WTC11 (cell line): ENCODE measurements at regions not wholly inside any gene's neighbourhood (a gene's known extent, or its start where the extent isn't known, plus 50 kb on each side); places are given as distances from the start of the nearest gene placed in this dataset.

Experiments
- ATAC-seq: fragments of 200-7000 bp; cut with Tn5 transposase; 2 replicates; pipeline ENCODE4 v1.10.0; 2021; ENCODE audit warnings: mild to moderate bottlenecking, moderate library complexity
- CTCF ChIA-PET: fragments of 300-600 bp; sonication (Branson Sonifier 250); formaldehyde crosslinking; loops from one replicate; lab custom pipeline; 2021; ENCODE audit warnings: antibody characterized with exemption; lab: Charles Lee
- POLR2A ChIA-PET: fragments of 350-600 bp; sonication (Branson Sonifier 250); formaldehyde crosslinking; loops from one replicate; lab custom pipeline; 2021; ENCODE audit warnings: antibody characterized with exemption; lab: Charles Lee
- DNase-seq: peaks from one replicate; pipeline ENCODE4 v3.0.0; 2021; ENCODE audit warnings: low spot score
- H3K27ac Mint-ChIP-seq: 2 replicates; pipeline ENCODE4 v1.8.0; 2021; ENCODE audit warnings: mixed read lengths
- H3K27me3 Mint-ChIP-seq: 2 replicates; pipeline ENCODE4 v1.8.0; 2021; ENCODE audit warnings: low read depth, mild to moderate bottlenecking, moderate library complexity, mixed read lengths
- H3K36me3 Mint-ChIP-seq: 2 replicates; pipeline ENCODE4 v1.8.0; 2021; ENCODE audit warnings: mixed read lengths
- H3K4me1 Mint-ChIP-seq: 2 replicates; pipeline ENCODE4 v1.8.0; 2022; ENCODE audit warnings: mixed read lengths
- H3K4me3 Mint-ChIP-seq: 2 replicates; pipeline ENCODE4 v1.8.0; 2021; ENCODE audit warnings: mild to moderate bottlenecking, moderate library complexity, mixed read lengths
- H3K9me3 Mint-ChIP-seq: 2 replicates; pipeline ENCODE4 v1.8.0; 2021; ENCODE audit warnings: mixed read lengths
- CREB1 ChIP-seq: sonication (generic); formaldehyde crosslinking; IDR thresholded peaks from 2 replicates; pipeline ENCODE4 v1.8.0; 2023; ENCODE audit warnings: mild to moderate bottlenecking, missing genetic modification reagents
- E2F1 ChIP-seq: sonication (generic); formaldehyde crosslinking; IDR thresholded peaks from 2 replicates; pipeline ENCODE4 v1.8.0; 2022; ENCODE audit warnings: mild to moderate bottlenecking, missing genetic modification reagents
- ELF4 ChIP-seq: sonication (generic); formaldehyde crosslinking; IDR thresholded peaks from 2 replicates; pipeline ENCODE4 v1.8.1; 2022; ENCODE audit warnings: low read depth, mild to moderate bottlenecking, moderate library complexity, missing genetic modification reagents
- EMX1 ChIP-seq: fragments of 250-450 bp; sonication (Bioruptor Pico); IDR thresholded peaks from 2 replicates; pipeline ENCODE4 v1.8.0; 2021; ENCODE audit warnings: mild to moderate bottlenecking
- IRF1 ChIP-seq: sonication (generic); formaldehyde crosslinking; IDR thresholded peaks from 2 replicates; pipeline ENCODE4 v1.8.0; 2023; ENCODE audit warnings: missing genetic modification reagents
- NFE2L1 ChIP-seq: sonication (generic); formaldehyde crosslinking; IDR thresholded peaks from 2 replicates; pipeline ENCODE4 v1.8.1; 2023; ENCODE audit warnings: missing genetic modification reagents
- NR2C2 ChIP-seq: sonication (generic); formaldehyde crosslinking; IDR thresholded peaks from 2 replicates; pipeline ENCODE4 v1.8.0; 2022; ENCODE audit warnings: mild to moderate bottlenecking, missing genetic modification reagents
- SMAD4 ChIP-seq: sonication (generic); formaldehyde crosslinking; IDR thresholded peaks from 2 replicates; pipeline ENCODE4 v1.8.0; 2022; ENCODE audit warnings: mild to moderate bottlenecking, missing genetic modification reagents
- STAT6 ChIP-seq: sonication (generic); formaldehyde crosslinking; conservative IDR thresholded peaks from 2 replicates; pipeline ENCODE4 v1.8.1; 2023; ENCODE audit warnings: mild to moderate bottlenecking, low read depth, missing genetic modification reagents, moderate library complexity
- TEAD4 ChIP-seq: sonication (generic); formaldehyde crosslinking; IDR thresholded peaks from 2 replicates; pipeline ENCODE4 v1.8.0; 2022; ENCODE audit warnings: mild to moderate bottlenecking, missing genetic modification reagents
- ZBTB43 ChIP-seq: sonication (generic); formaldehyde crosslinking; IDR thresholded peaks from 2 replicates; pipeline ENCODE4 v1.8.1; 2023; ENCODE audit warnings: mild to moderate bottlenecking, missing genetic modification reagents
- ZNF416 ChIP-seq: fragments of 250-450 bp; sonication (Bioruptor Pico); IDR thresholded peaks from 2 replicates; pipeline ENCODE4 v1.9.0; 2021; ENCODE audit warnings: mild to moderate bottlenecking, inconsistent platforms
- TF ChIP-seq, protein P1 (sequence below): fragments of 250-450 bp; sonication (Bioruptor Pico); IDR thresholded peaks from 2 replicates; pipeline ENCODE4 v1.9.0; 2021; ENCODE audit warnings: mild to moderate bottlenecking, borderline replicate concordance
- TF ChIP-seq, protein P2 (sequence below): sonication (generic); formaldehyde crosslinking; IDR thresholded peaks from 2 replicates; pipeline ENCODE4 v1.8.1; 2023; ENCODE audit warnings: mild to moderate bottlenecking, missing genetic modification reagents
- TF ChIP-seq, protein P3 (sequence below): sonication (generic); formaldehyde crosslinking; IDR thresholded peaks from 2 replicates; pipeline ENCODE4 v1.8.0; 2022; ENCODE audit warnings: mild to moderate bottlenecking, missing genetic modification reagents
- TF ChIP-seq, protein P4 (sequence below): fragments of 250-450 bp; sonication (Bioruptor Pico); IDR thresholded peaks from 2 replicates; pipeline ENCODE4 v1.9.0; 2021; ENCODE audit warnings: moderate library complexity, mild to moderate bottlenecking, inconsistent platforms, borderline replicate concordance
- TF ChIP-seq, protein P5 (sequence below): fragments of 250-450 bp; sonication (Bioruptor Pico); conservative IDR thresholded peaks from 2 replicates; pipeline ENCODE4 v1.9.0; 2021; ENCODE audit warnings: mild to moderate bottlenecking
- TF ChIP-seq, protein P6 (sequence below): sonication (generic); formaldehyde crosslinking; IDR thresholded peaks from 2 replicates; pipeline ENCODE4 v1.8.0; 2022; ENCODE audit warnings: mild to moderate bottlenecking, missing genetic modification reagents

GRCh38 chr6:168926306-168926705, 327.3 kb downstream of the THBS2 start:
- Mint-ChIP-seq H3K9me3 (peaks cover 52% of the 10 kb centered on the region), H3K4me1 (peaks cover 11% of the 10 kb centered on the region), H3K27ac (peak overlapping the region; percentile 63), H3K27me3 (no peaks in the 10 kb centered on the region), H3K36me3 (peaks cover 32% of the 10 kb centered on the region), H3K4me3 (no peak overlapping the region)
- POLR2A ChIA-PET, result no interaction called here
- ATAC-seq, result no peak
- CTCF ChIA-PET, result no interaction called here
- DNase-seq, result no peak
- TF ChIP-seq, protein P1, sequence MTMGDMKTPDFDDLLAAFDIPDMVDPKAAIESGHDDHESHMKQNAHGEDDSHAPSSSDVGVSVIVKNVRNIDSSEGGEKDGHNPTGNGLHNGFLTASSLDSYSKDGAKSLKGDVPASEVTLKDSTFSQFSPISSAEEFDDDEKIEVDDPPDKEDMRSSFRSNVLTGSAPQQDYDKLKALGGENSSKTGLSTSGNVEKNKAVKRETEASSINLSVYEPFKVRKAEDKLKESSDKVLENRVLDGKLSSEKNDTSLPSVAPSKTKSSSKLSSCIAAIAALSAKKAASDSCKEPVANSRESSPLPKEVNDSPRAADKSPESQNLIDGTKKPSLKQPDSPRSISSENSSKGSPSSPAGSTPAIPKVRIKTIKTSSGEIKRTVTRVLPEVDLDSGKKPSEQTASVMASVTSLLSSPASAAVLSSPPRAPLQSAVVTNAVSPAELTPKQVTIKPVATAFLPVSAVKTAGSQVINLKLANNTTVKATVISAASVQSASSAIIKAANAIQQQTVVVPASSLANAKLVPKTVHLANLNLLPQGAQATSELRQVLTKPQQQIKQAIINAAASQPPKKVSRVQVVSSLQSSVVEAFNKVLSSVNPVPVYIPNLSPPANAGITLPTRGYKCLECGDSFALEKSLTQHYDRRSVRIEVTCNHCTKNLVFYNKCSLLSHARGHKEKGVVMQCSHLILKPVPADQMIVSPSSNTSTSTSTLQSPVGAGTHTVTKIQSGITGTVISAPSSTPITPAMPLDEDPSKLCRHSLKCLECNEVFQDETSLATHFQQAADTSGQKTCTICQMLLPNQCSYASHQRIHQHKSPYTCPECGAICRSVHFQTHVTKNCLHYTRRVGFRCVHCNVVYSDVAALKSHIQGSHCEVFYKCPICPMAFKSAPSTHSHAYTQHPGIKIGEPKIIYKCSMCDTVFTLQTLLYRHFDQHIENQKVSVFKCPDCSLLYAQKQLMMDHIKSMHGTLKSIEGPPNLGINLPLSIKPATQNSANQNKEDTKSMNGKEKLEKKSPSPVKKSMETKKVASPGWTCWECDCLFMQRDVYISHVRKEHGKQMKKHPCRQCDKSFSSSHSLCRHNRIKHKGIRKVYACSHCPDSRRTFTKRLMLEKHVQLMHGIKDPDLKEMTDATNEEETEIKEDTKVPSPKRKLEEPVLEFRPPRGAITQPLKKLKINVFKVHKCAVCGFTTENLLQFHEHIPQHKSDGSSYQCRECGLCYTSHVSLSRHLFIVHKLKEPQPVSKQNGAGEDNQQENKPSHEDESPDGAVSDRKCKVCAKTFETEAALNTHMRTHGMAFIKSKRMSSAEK (CRISPR knock-in tag), result no peak
- TF ChIP-seq TEAD4 (CRISPR knock-in tag), result no peak
- TF ChIP-seq, protein P2, sequence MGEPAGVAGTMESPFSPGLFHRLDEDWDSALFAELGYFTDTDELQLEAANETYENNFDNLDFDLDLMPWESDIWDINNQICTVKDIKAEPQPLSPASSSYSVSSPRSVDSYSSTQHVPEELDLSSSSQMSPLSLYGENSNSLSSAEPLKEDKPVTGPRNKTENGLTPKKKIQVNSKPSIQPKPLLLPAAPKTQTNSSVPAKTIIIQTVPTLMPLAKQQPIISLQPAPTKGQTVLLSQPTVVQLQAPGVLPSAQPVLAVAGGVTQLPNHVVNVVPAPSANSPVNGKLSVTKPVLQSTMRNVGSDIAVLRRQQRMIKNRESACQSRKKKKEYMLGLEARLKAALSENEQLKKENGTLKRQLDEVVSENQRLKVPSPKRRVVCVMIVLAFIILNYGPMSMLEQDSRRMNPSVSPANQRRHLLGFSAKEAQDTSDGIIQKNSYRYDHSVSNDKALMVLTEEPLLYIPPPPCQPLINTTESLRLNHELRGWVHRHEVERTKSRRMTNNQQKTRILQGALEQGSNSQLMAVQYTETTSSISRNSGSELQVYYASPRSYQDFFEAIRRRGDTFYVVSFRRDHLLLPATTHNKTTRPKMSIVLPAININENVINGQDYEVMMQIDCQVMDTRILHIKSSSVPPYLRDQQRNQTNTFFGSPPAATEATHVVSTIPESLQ (CRISPR knock-in tag), result no peak
- TF ChIP-seq STAT6 (CRISPR knock-in tag), result no peak
- TF ChIP-seq ELF4 (CRISPR knock-in tag), result no peak
- TF ChIP-seq EMX1 (CRISPR knock-in tag), result no peak
- no peak for TF ChIP-seq ZBTB43 (CRISPR knock-in tag)
- TF ChIP-seq E2F1 (CRISPR knock-in tag), result no peak
- TF ChIP-seq ZNF416 (CRISPR knock-in tag), result no peak
- no peak for TF ChIP-seq SMAD4
- no peak for TF ChIP-seq NFE2L1
- no peak for TF ChIP-seq IRF1 (CRISPR knock-in tag)
- TF ChIP-seq, protein P3, sequence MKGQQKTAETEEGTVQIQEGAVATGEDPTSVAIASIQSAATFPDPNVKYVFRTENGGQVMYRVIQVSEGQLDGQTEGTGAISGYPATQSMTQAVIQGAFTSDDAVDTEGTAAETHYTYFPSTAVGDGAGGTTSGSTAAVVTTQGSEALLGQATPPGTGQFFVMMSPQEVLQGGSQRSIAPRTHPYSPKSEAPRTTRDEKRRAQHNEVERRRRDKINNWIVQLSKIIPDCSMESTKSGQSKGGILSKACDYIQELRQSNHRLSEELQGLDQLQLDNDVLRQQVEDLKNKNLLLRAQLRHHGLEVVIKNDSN (CRISPR knock-in tag), result no peak
- TF ChIP-seq, protein P4, sequence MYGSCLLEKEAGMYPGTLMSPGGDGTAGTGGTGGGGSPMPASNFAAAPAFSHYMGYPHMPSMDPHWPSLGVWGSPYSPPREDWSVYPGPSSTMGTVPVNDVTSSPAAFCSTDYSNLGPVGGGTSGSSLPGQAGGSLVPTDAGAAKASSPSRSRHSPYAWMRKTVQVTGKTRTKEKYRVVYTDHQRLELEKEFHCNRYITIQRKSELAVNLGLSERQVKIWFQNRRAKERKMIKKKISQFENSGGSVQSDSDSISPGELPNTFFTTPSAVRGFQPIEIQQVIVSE (CRISPR knock-in tag), result no peak
- no peak for TF ChIP-seq NR2C2 (CRISPR knock-in tag)
- TF ChIP-seq, protein P5, sequence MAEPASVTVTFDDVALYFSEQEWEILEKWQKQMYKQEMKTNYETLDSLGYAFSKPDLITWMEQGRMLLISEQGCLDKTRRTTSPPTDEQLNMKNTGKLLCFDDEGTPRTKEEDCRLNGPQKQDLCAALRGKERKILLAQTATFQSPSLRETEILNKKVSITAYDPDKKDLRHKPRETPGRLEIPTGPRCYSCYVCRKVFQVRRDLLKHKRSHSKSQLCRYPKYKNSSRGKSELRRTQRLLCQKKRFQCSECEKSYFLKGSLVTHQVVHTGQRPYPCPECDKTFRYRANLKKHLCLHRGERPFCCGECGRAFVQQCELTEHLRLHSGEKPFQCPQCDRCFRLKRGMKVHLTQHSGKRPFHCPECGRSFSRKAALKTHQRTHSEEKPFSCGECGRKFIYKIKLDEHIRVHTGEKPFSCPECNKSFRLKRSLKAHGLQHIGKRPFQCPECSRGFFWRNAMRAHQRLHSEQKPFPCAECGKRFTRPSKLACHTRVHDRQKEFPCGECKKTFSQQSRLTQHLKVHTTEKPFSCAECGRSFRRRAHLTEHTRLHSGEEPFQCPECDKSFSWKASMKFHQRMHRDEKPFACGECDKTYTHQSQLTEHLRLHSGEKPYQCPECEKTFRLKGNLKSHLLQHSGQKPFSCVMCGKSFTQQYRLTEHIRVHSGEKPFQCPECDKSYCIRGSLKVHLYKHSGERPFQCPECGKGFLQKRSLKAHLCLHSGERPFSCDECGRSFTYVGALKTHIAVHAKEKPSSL, result no peak
- TF ChIP-seq, protein P6, sequence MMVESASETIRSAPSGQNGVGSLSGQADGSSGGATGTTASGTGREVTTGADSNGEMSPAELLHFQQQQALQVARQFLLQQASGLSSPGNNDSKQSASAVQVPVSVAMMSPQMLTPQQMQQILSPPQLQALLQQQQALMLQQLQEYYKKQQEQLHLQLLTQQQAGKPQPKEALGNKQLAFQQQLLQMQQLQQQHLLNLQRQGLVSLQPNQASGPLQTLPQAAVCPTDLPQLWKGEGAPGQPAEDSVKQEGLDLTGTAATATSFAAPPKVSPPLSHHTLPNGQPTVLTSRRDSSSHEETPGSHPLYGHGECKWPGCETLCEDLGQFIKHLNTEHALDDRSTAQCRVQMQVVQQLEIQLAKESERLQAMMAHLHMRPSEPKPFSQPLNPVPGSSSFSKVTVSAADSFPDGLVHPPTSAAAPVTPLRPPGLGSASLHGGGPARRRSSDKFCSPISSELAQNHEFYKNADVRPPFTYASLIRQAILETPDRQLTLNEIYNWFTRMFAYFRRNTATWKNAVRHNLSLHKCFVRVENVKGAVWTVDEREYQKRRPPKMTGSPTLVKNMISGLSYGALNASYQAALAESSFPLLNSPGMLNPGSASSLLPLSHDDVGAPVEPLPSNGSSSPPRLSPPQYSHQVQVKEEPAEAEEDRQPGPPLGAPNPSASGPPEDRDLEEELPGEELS (CRISPR knock-in tag), result no peak
- no peak for TF ChIP-seq CREB1 (CRISPR knock-in tag)
